K562 (cell line): ENCODE measurements at regions not wholly inside any gene's neighbourhood (a gene's known extent, or its start where the extent isn't known, plus 50 kb on each side); places are given as distances from the start of the nearest gene placed in this dataset.

ENCODE experiments used
- ATAC-seq: fragments of 200-7000 bp; cut with Tn5 transposase; 3 replicates; pipeline ENCODE4 v1.9.1; 2020; ENCODE audit warnings: moderate library complexity
- BruUV-seq: library from RNA; stranded (reverse); fragments of 400-500 nt; replicated peaks from 2 replicates; lab custom pipeline; 2021; lab: Mats Ljungman, UMichigan
- CTCF ChIA-PET: fragments of 300-600 bp; formaldehyde crosslinking; extraction: SDS; loops from one replicate; lab custom pipeline; 2021; ENCODE audit warnings: low intra/inter-chr PET ratio; lab: Yijun Ruan, JAX
- POLR2A ChIA-PET: fragments of 300-600, 350-650 bp; sonication (Branson Sonifier 250); formaldehyde crosslinking; extraction: SDS; loops from one replicate; lab custom pipeline; 2021; ENCODE audit warnings: antibody characterized with exemption, inconsistent platforms; lab: Yijun Ruan, JAX
- DNase-seq, 4 experiments: peaks; one replicate each; pipeline versions ENCODE4 v3.0.0 to v3.0.0-alpha.2; 2011 to 2018; ENCODE audit warnings: low spot score in 3 of 4, mixed read lengths in 3 of 4; ENCODE audit errors: extremely low read depth in 1 of 4
- FAIRE-seq: peaks from 2 replicates; lab custom pipeline; 2011; peaks lifted over from hg19 to GRCh38; lab: Jason Lieb, UNC
- H2AFZ ChIP-seq: 2 replicates; pipeline ENCODE4 v1.6.0; 2011; ENCODE audit warnings: low read depth, low read length, control low read depth, inconsistent platforms
- H3K27ac ChIP-seq: fragments of 200-600 bp; 3 replicates; pipeline ENCODE4 v1.8.0; 2011; ENCODE audit warnings: low read depth, mild to moderate bottlenecking, control low read depth, inconsistent platforms, low read length, moderate library complexity, mixed read lengths; ENCODE audit errors: extremely low read depth
- H3K27me3 ChIP-seq, 2 experiments: fragments of 300-600 bp in 1 of 2; 2 replicates in 1 of 2; 3 replicates in 1 of 2; pipeline versions ENCODE4 v1.6.0 to v1.8.0; 2011; ENCODE audit warnings: inconsistent platforms in 2 of 2, low read length in 2 of 2, mild to moderate bottlenecking in 1 of 2, mixed read lengths in 1 of 2, moderate library complexity in 1 of 2; ENCODE audit not compliant: control insufficient read depth in 2 of 2, insufficient read depth in 2 of 2
- H3K36me3 ChIP-seq: fragments of 300-600 bp; 3 replicates; pipeline ENCODE4 v1.8.0; 2011; ENCODE audit warnings: mild to moderate bottlenecking, low read length, inconsistent platforms; ENCODE audit not compliant: control insufficient read depth, insufficient read depth
- H3K4me1 ChIP-seq, 2 experiments: fragments of 200-600 bp in 1 of 2; replicated peaks in 1 of 2; 2 replicates in 1 of 2; 3 replicates in 1 of 2; pipeline versions ENCODE4 v1.5.1 to v1.8.0; 2011; ENCODE audit warnings: inconsistent platforms in 2 of 2, low read length in 2 of 2, mild to moderate bottlenecking in 1 of 2, mixed read lengths in 1 of 2, moderate library complexity in 1 of 2; ENCODE audit not compliant: control insufficient read depth in 2 of 2, insufficient read depth in 2 of 2
- H3K4me2 ChIP-seq: 2 replicates; pipeline ENCODE4 v1.6.1; 2011; ENCODE audit warnings: low read length, control low read depth, inconsistent platforms, mixed read lengths; ENCODE audit not compliant: insufficient read depth
- H3K4me3 ChIP-seq: fragments of 200-600 bp; sonication (generic), shearing (Covaris generic); 2 replicates; pipeline ENCODE4 v1.5.1; 2016; ENCODE audit warnings: control low read depth, inconsistent platforms
- H3K79me2 ChIP-seq: fragments of 200-600 bp; 3 replicates; pipeline ENCODE4 v1.8.0; 2011; ENCODE audit warnings: low read length, inconsistent platforms; ENCODE audit not compliant: control insufficient read depth, insufficient read depth
- H3K9ac ChIP-seq, 2 experiments: 2 replicates each; pipeline versions ENCODE4 v1.6.0 to v1.6.1; 2011; ENCODE audit warnings: low read depth in 2 of 2, low read length in 2 of 2, control low read depth in 1 of 2, inconsistent platforms in 1 of 2, mild to moderate bottlenecking in 1 of 2, mixed read lengths in 1 of 2; ENCODE audit not compliant: insufficient read depth in 1 of 2
- H3K9me1 ChIP-seq: one replicate; pipeline ENCODE4 v1.6.0; 2011; ENCODE audit warnings: inconsistent platforms, mild to moderate bottlenecking, low read length, moderate library complexity; ENCODE audit not compliant: control insufficient read depth, insufficient read depth
- H3K9me3 ChIP-seq: replicated peaks from 2 replicates; pipeline ENCODE4 v1.5.1; 2011; ENCODE audit warnings: low read depth, low read length, inconsistent platforms; ENCODE audit not compliant: control insufficient read depth, insufficient read depth
- H4K20me1 ChIP-seq: replicated peaks from 2 replicates; pipeline ENCODE4 v1.6.1; 2011; ENCODE audit warnings: low read length, inconsistent platforms, mixed read lengths; ENCODE audit not compliant: control insufficient read depth, insufficient read depth
- CBX3 ChIP-seq, 2 experiments: IDR thresholded peaks; 1 replicate in 1 of 2; 2 replicates in 1 of 2; pipeline ENCODE4 v1.6.1; 2012; ENCODE audit warnings: inconsistent platforms in 2 of 2, low read length in 2 of 2, borderline replicate concordance in 1 of 2, control low read depth in 1 of 2
- HMG20A ChIP-seq: fragments of 450-650 bp; formaldehyde crosslinking; conservative IDR thresholded peaks from 2 replicates; pipeline ENCODE4 v1.4.0; 2020; ENCODE audit warnings: mild to moderate bottlenecking, mixed read lengths
- IFI16 ChIP-seq: fragments of 250-450 bp; sonication (Bioruptor Pico); IDR thresholded peaks from 2 replicates; pipeline ENCODE4 v2.1.2; 2022; ENCODE audit warnings: mild to moderate bottlenecking, inconsistent platforms
- MCM7 ChIP-seq, 2 experiments: fragments of 450-650 bp; IDR thresholded peaks; 2 replicates each; pipeline ENCODE4 v1.6.1; 2016 to 2018
- NFIX ChIP-seq: fragments of 250-450 bp; sonication (Bioruptor Pico); IDR thresholded peaks from 2 replicates; pipeline ENCODE4 v1.4.0; 2020; ENCODE audit warnings: low read depth, mild to moderate bottlenecking, moderate library complexity
- NR2C2 ChIP-seq, 2 experiments: fragments of 200-800 bp in 1 of 2; sonication (Bioruptor generic) in 1 of 2; sonication (generic) in 1 of 2; formaldehyde crosslinking in 1 of 2; IDR thresholded peaks; 2 replicates each; pipeline versions ENCODE4 v1.6.1 to v1.8.0; 2016 to 2022; ENCODE audit warnings: mild to moderate bottlenecking in 1 of 2, missing compliant biosample characterization in 1 of 2, missing genetic modification characterization in 1 of 2, missing genetic modification reagents in 1 of 2
- RAD51 ChIP-seq: fragments of 450-650 bp; IDR thresholded peaks from 2 replicates; pipeline ENCODE4 v1.7.1; 2016; ENCODE audit warnings: low read depth, mild to moderate bottlenecking, borderline replicate concordance
- RBM34 ChIP-seq: fragments of 200-400 bp; formaldehyde crosslinking; IDR thresholded peaks from 2 replicates; pipeline ENCODE4 v1.6.1; 2018; ENCODE audit warnings: low read length, borderline replicate concordance; ENCODE audit not compliant: insufficient read depth
- RFX7 ChIP-seq: fragments of 250-450 bp; sonication (Bioruptor Pico); IDR thresholded peaks from 2 replicates; pipeline ENCODE4 v1.5.1; 2021; ENCODE audit warnings: mild to moderate bottlenecking
- ZFP1 ChIP-seq: fragments of 450-650 bp; formaldehyde crosslinking; IDR thresholded peaks from 2 replicates; pipeline ENCODE4 v1.4.0; 2020; ENCODE audit warnings: mild to moderate bottlenecking, mixed read lengths
- WGBS: fragments of 100-300 bp; shearing (Covaris generic); methylation state at CpG from one replicate; pipeline ENCODE4 v1.1.6; 2016; ENCODE audit warnings: low coverage, mixed read lengths; ENCODE audit not compliant: insufficient coverage; ENCODE audit errors: missing lambda C conversion rate; 5-methylcytosine and 5-hydroxymethylcytosine counted together
- in situ Hi-C: fragments of 300-500 bp; cut with MboI; formaldehyde crosslinking; loops from 4 replicates; pipeline ENCODE4 v1.15.0; 2018; ENCODE audit warnings: inconsistent platforms, mixed read lengths
- intact Hi-C: fragments of 100-400 bp; cut with micrococcal nuclease; formaldehyde crosslinking; loops from 2 replicates; pipeline ENCODE4 v1.14.2; 2022
- TF ChIP-seq, protein P1 (sequence below): fragments of 250-450 bp; sonication (Bioruptor Pico); IDR thresholded peaks from 2 replicates; pipeline ENCODE4 v1.8.0; 2021; ENCODE audit warnings: mild to moderate bottlenecking, moderate library complexity
- TF ChIP-seq, protein P2 (sequence below): fragments of 450-650 bp; IDR thresholded peaks from 2 replicates; pipeline ENCODE4 v1.6.1; 2016; ENCODE audit warnings: low read depth, mild to moderate bottlenecking, moderate library complexity
- TF ChIP-seq, protein P3 (sequence below): fragments of 450-650 bp; IDR thresholded peaks from 2 replicates; pipeline ENCODE4 v1.6.1; 2014; ENCODE audit warnings: low read depth, mild to moderate bottlenecking, moderate library complexity, borderline replicate concordance
- TF ChIP-seq, protein P4 (sequence below): fragments of 250-450 bp; sonication (Bioruptor Pico); IDR thresholded peaks from 2 replicates; pipeline ENCODE4 v1.4.0; 2020; ENCODE audit warnings: mild to moderate bottlenecking, moderate library complexity

DNA sequence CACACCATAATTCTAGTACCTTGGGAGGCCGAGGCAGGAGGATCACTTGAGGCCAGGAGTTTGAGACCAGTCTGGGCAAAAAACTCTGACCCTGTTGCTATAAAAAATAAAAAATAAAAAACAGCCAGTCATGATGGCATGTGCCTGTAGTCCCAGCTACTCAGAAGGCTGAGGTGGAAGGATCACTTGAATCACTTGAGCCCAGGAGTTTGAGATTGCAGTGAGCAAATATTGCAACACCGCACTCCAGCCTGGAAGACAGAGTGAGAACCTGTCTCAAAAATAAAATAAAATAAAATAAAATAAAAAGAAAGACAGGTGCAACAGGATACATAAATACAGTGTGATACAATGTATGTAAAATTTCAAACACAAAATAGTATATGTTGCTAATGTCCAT, 154.5 kb downstream of the OTOR start:
- no TSS peak for BruUV-seq
- TF ChIP-seq, protein P1, sequence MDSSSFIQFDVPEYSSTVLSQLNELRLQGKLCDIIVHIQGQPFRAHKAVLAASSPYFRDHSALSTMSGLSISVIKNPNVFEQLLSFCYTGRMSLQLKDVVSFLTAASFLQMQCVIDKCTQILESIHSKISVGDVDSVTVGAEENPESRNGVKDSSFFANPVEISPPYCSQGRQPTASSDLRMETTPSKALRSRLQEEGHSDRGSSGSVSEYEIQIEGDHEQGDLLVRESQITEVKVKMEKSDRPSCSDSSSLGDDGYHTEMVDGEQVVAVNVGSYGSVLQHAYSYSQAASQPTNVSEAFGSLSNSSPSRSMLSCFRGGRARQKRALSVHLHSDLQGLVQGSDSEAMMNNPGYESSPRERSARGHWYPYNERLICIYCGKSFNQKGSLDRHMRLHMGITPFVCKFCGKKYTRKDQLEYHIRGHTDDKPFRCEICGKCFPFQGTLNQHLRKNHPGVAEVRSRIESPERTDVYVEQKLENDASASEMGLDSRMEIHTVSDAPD, result no peak
- TF ChIP-seq RAD51 (no peak), NFIX (CRISPR knock-in tag) (no peak), NR2C2 (CRISPR knock-in tag; IDR thresholded peaks at IDR 0.05) (no peak), NR2C2 (tag; IDR thresholded peaks at IDR 0.05) (no peak), RBM34 (no peak), RFX7 (CRISPR knock-in tag) (no peak), HMG20A (CRISPR knock-in tag) (no peak), IFI16 (CRISPR knock-in tag) (no peak), ZFP1 (CRISPR knock-in tag) (no peak), CBX3 (IDR thresholded peaks at IDR 0.05; ENCODE audit: borderline replicate concordance in 1 of 2, low read length in 2 of 2) (no peak), MCM7 (IDR thresholded peaks at IDR 0.05) (no peak)
- TF ChIP-seq, protein P2, sequence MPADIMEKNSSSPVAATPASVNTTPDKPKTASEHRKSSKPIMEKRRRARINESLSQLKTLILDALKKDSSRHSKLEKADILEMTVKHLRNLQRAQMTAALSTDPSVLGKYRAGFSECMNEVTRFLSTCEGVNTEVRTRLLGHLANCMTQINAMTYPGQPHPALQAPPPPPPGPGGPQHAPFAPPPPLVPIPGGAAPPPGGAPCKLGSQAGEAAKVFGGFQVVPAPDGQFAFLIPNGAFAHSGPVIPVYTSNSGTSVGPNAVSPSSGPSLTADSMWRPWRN, result no peak
- TF ChIP-seq, protein P3, sequence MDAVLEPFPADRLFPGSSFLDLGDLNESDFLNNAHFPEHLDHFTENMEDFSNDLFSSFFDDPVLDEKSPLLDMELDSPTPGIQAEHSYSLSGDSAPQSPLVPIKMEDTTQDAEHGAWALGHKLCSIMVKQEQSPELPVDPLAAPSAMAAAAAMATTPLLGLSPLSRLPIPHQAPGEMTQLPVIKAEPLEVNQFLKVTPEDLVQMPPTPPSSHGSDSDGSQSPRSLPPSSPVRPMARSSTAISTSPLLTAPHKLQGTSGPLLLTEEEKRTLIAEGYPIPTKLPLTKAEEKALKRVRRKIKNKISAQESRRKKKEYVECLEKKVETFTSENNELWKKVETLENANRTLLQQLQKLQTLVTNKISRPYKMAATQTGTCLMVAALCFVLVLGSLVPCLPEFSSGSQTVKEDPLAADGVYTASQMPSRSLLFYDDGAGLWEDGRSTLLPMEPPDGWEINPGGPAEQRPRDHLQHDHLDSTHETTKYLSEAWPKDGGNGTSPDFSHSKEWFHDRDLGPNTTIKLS, result no peak
- TF ChIP-seq, protein P4, sequence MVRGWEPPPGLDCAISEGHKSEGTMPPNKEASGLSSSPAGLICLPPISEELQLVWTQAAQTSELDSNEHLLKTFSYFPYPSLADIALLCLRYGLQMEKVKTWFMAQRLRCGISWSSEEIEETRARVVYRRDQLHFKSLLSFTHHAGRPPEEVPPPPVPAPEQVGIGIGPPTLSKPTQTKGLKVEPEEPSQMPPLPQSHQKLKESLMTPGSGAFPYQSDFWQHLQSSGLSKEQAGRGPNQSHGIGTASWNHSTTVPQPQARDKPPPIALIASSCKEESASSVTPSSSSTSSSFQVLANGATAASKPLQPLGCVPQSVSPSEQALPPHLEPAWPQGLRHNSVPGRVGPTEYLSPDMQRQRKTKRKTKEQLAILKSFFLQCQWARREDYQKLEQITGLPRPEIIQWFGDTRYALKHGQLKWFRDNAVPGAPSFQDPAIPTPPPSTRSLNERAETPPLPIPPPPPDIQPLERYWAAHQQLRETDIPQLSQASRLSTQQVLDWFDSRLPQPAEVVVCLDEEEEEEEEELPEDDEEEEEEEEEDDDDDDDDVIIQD (CRISPR knock-in tag), result no peak

More for the DNA sequence above, 154.5 kb downstream of the OTOR start:
- POLR2A ChIA-PET, result no interaction called here
- no peaks in the 10 kb centered on the region for H3K9me3 ChIP-seq
- no peaks in the 10 kb centered on the region for H3K9me1 ChIP-seq
- H3K79me2 ChIP-seq, result no peaks in the 10 kb centered on the region
- no peaks in the 10 kb centered on the region for H4K20me1 ChIP-seq
- H2AFZ ChIP-seq, result no peak overlapping the region
- H3K4me2 ChIP-seq, result no peak overlapping the region
- in situ Hi-C loops, result no loop called here
- DNase-seq, result no peak
- H3K27ac ChIP-seq, result no peak overlapping the region
- H3K27me3 ChIP-seq, result no peaks in the 10 kb centered on the region
- H3K4me3 ChIP-seq, result no peak overlapping the region
- no peaks in the 10 kb centered on the region for H3K4me1 ChIP-seq
- H3K36me3 ChIP-seq, result no peaks in the 10 kb centered on the region
- 0% methylated on average over 2 of the region's 2 CpGs for WGBS
- intact Hi-C loops, result no loop called here
- CTCF ChIA-PET, result no interaction called here
- FAIRE-seq, result no peak
- no peak for ATAC-seq
- no peak overlapping the region for H3K9ac ChIP-seq
